GM06990 (cell line): ENCODE measurements at regions not wholly inside any gene's neighbourhood (a gene's known extent, or its start where the extent isn't known, plus 50 kb on each side); places are given as distances from the start of the nearest gene placed in this dataset.
A peak's percentile ranks its signal among the peaks of the same experiment; 100 is the strongest.

Experiments
- DNase-seq: peaks from one replicate; pipeline ENCODE4 v3.0.0-alpha.2; 2011; ENCODE audit not compliant: insufficient read length; ENCODE audit errors: extremely low read depth
- H3K27me3 ChIP-seq: replicated peaks from 2 replicates; pipeline ENCODE4 v1.6.0; 2011; ENCODE audit warnings: low read length; ENCODE audit not compliant: control insufficient read depth, insufficient read depth
- H3K36me3 ChIP-seq: 2 replicates; pipeline ENCODE4 v1.5.1; 2011; ENCODE audit warnings: low read length; ENCODE audit not compliant: control insufficient read depth, insufficient read depth
- H3K4me3 ChIP-seq: replicated peaks from 2 replicates; pipeline ENCODE4 v1.5.1; 2011; ENCODE audit warnings: low read depth, mild to moderate bottlenecking, control low read depth, low read length
- CTCF ChIP-seq: IDR thresholded peaks from 2 replicates; pipeline ENCODE4 v1.5.1; 2011; ENCODE audit warnings: low read length, control low read depth, mild to moderate bottlenecking, inconsistent platforms; ENCODE audit not compliant: insufficient read depth, poor library complexity, severe bottlenecking

- no peak for TF ChIP-seq CTCF
- Histone ChIP-seq H3K36me3 (no peaks in the 10 kb centered on the region), H3K27me3 (no peaks in the 10 kb centered on the region; the same call in 1 of the 2 replicates), H3K4me3 (no peak overlapping the region)
- DNase-seq = no peak
Measured at GRCh38 chr9:135341612-135342169, 137.9 kb upstream of the PPP1R26 start.

GRCh38 chr9:135342206-135343130 lies 137.1 kb upstream of the PPP1R26 start:
- no peak for DNase-seq
- Histone ChIP-seq H3K27me3 (no peaks in the 10 kb centered on the region; the same call in 1 of the 2 replicates), H3K36me3 (no peaks in the 10 kb centered on the region), H3K4me3 (no peak overlapping the region)
- TF ChIP-seq CTCF = no peak

GRCh38 chr9:135343136-135343535 lies 136.4 kb upstream of the PPP1R26 start:
- Histone ChIP-seq H3K27me3 (no peaks in the 10 kb centered on the region; the same call in 1 of the 2 replicates), H3K36me3 (no peaks in the 10 kb centered on the region), H3K4me3 (no peak overlapping the region)
- no peak for DNase-seq
- TF ChIP-seq CTCF = no peak

- H3K4me3 ChIP-seq = no peak overlapping the region
- peak; percentile 96 for TF ChIP-seq CTCF
- H3K36me3 ChIP-seq = no peaks in the 10 kb centered on the region
- peak; percentile 26 for DNase-seq
- no peaks in the 10 kb centered on the region; the same call in 1 of the 2 replicates for H3K27me3 ChIP-seq
Measured at GRCh38 chr9:135343837-135344522, 135.6 kb upstream of the PPP1R26 start.

GRCh38 chr9:135344523-135344901 lies 135.1 kb upstream of the PPP1R26 start:
- DNase-seq = no peak
- no peak for TF ChIP-seq CTCF
- Histone ChIP-seq H3K27me3 (no peaks in the 10 kb centered on the region; the same call in 1 of the 2 replicates), H3K36me3 (no peaks in the 10 kb centered on the region), H3K4me3 (no peak overlapping the region)
